ENCODE measurements at regions not wholly inside any gene's neighbourhood (a gene's known extent, or its start where the extent isn't known, plus 50 kb on each side); places are given as distances from the start of the nearest gene placed in this dataset.

- no peak for DNase-seq (ENCODE audit: low read depth)
- H3K4me3 ChIP-seq (ENCODE audit: low read depth, low read length): no peak overlapping the region
- no peak for TF ChIP-seq CTCF (IDR thresholded peaks at IDR 0.05; ENCODE audit: insufficient read depth, low read depth, low read length, missing control alignments)
These were observed 276.6 kb upstream of the FERD3L start for GRCh38 chr7:19421861-19422260.

DNA sequence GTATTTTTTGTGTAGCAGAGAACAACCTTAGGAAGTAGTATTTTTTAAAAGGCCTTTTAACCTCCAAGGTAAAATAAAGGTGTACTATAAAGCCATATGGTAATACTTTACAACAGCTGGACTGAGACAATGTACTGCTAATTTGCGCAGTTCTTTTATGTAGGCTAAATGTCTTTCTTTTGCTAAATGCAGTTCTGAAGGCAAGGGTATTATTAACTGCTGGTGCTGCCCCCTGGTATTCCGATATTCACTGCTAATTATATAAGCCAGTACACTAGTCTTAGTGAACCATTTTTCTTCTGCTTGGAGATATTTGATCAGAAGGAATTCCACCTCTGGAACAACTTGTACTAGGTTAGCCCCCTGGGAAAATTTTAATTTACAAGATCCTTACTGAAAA is 272.0 kb upstream of the FERD3L start:
- no peak for DNase-seq (ENCODE audit: low read depth)
- H3K4me3 ChIP-seq (ENCODE audit: low read depth, low read length): no peak overlapping the region
- TF ChIP-seq CTCF (IDR thresholded peaks at IDR 0.05; ENCODE audit: insufficient read depth, low read depth, low read length, missing control alignments): no peak

GRCh38 chr7:19415123-19415522 is 269.9 kb upstream of the FERD3L start:
- H3K4me3 ChIP-seq (ENCODE audit: low read depth, low read length): no peak overlapping the region
- no peak for DNase-seq (ENCODE audit: low read depth)
- no peak for TF ChIP-seq CTCF (IDR thresholded peaks at IDR 0.05; ENCODE audit: insufficient read depth, low read depth, low read length, missing control alignments)

GRCh38 chr7:19413443-19413965 is 268.3 kb upstream of the FERD3L start:
- TF ChIP-seq CTCF (IDR thresholded peaks at IDR 0.05; ENCODE audit: insufficient read depth, low read depth, low read length, missing control alignments): no peak
- no peak overlapping the region for H3K4me3 ChIP-seq (ENCODE audit: low read depth, low read length)
- DNase-seq (ENCODE audit: low read depth): no peak

- DNase-seq (ENCODE audit: low read depth): no peak
- no peak overlapping the region for H3K4me3 ChIP-seq (ENCODE audit: low read depth, low read length)
- TF ChIP-seq CTCF (IDR thresholded peaks at IDR 0.05; ENCODE audit: insufficient read depth, low read depth, low read length, missing control alignments): no peak
These were observed 265.5 kb upstream of the FERD3L start for GRCh38 chr7:19410691-19411090.

GRCh38 chr7:19410106-19410505 is 264.9 kb upstream of the FERD3L start:
- DNase-seq (ENCODE audit: low read depth): no peak
- no peak for TF ChIP-seq CTCF (IDR thresholded peaks at IDR 0.05; ENCODE audit: insufficient read depth, low read depth, low read length, missing control alignments)
- H3K4me3 ChIP-seq (ENCODE audit: low read depth, low read length): no peak overlapping the region

DNA sequence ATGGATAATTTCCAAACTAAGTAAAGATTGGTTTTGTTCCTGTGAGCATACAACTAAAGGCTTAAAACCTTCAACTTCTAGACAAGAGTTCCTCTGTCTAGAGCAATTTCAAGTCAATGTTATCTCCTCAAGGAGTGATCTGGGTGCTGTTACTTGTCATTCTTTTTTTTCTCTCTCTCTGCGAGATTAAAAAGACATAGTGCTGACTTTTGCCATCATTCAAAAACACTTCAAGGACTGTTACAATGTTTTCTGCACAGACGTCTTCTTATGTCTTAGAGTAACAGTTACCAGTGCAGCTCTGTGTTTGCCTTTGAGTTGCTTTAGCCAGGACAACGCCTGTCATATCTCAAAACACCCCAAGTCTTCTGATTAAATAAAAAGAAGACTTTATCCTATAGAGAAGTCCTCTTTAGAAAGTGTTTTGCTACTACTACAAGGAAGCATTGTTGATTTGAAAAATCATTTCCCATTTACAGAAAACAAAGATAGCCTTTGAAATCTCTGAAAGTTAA is 263.5 kb upstream of the FERD3L start:
- H3K4me3 ChIP-seq (ENCODE audit: low read depth, low read length): no peak overlapping the region
- TF ChIP-seq CTCF (IDR thresholded peaks at IDR 0.05; ENCODE audit: insufficient read depth, low read depth, low read length, missing control alignments): no peak
- DNase-seq (ENCODE audit: low read depth): no peak

Measured in GM12865 (cell line).